HCT116 (cell line): ENCODE measurements at regions not wholly inside any gene's neighbourhood (a gene's known extent, or its start where the extent isn't known, plus 50 kb on each side); places are given as distances from the start of the nearest gene placed in this dataset.
"Not testable (repeated sequence)": the region's sequence is repeated elsewhere in the genome, so short reads cannot be mapped to it uniquely, and the experiment has no call there.

Experiments
- ATAC-seq: fragments of 200-7000 bp; cut with Tn5 transposase; 2 replicates; pipeline ENCODE4 v1.9.1; 2020; ENCODE audit warnings: mild to moderate bottlenecking, moderate library complexity
- BruUV-seq: library from RNA; stranded (reverse); fragments of 400-500 nt; replicated peaks from 2 replicates; lab custom pipeline; 2021; lab: Mats Ljungman, UMichigan
- CTCF ChIA-PET: fragments of 300-600 bp; sonication (Branson Sonifier 250); formaldehyde crosslinking; loops from one replicate; lab custom pipeline; 2021; ENCODE audit warnings: antibody characterized with exemption; lab: Charles Lee
- POLR2A ChIA-PET: fragments of 300-600, 350-600 bp; sonication (Branson Sonifier 250); formaldehyde crosslinking; loops from one replicate; lab custom pipeline; 2021; ENCODE audit warnings: antibody characterized with exemption; lab: Charles Lee
- RAD21 ChIA-PET, 2 experiments: fragments of 300-600 bp; sonication (Branson Sonifier 250); formaldehyde crosslinking; loops; one replicate each; lab custom pipeline; 2023; ENCODE audit warnings: low total read pairs in 2 of 2; ENCODE audit not compliant: uncharacterized antibody in 2 of 2, unreplicated experiment in 2 of 2, low non-redundant PET in 1 of 2; lab: Charles Lee
- DNase-seq: peaks from one replicate; pipeline ENCODE4 v3.0.0-alpha.2; 2010; ENCODE audit warnings: low read depth, low spot score
- H2AFZ ChIP-seq: fragments of 200-600 bp; shearing (Covaris generic), sonication (generic); 2 replicates; pipeline ENCODE4 v1.6.1; 2017; ENCODE audit warnings: low read depth, mixed run types, mixed read lengths, antibody characterized with exemption, low read length; ENCODE audit not compliant: poor library complexity, severe bottlenecking
- H3K27ac ChIP-seq: 2 replicates; pipeline ENCODE4 v1.5.1; 2012; ENCODE audit warnings: low read depth, low read length
- H3K27me3 ChIP-seq: fragments of 200-600 bp; sonication (generic); 2 replicates; pipeline ENCODE4 v1.6.1; 2016; ENCODE audit warnings: mixed run types, low read length, mixed read lengths; ENCODE audit not compliant: insufficient read depth
- H3K36me3 ChIP-seq, 2 experiments: fragments of 200-500 bp in 1 of 2; fragments of 200-600 bp in 1 of 2; sonication (Bioruptor generic) in 1 of 2; sonication (generic) in 1 of 2; 2 replicates each; pipeline versions ENCODE4 v1.5.1 to v1.6.1; 2014 to 2016; ENCODE audit warnings: low read length in 2 of 2, inconsistent platforms in 1 of 2, mixed read lengths in 1 of 2, mixed run types in 1 of 2; ENCODE audit not compliant: insufficient read depth in 2 of 2, control insufficient read depth in 1 of 2
- H3K4me1 ChIP-seq, 2 experiments: fragments of 200-600 bp in 1 of 2; sonication (generic) in 1 of 2; 2 replicates each; pipeline versions ENCODE4 v1.5.1 to v1.6.1; 2012 to 2017; ENCODE audit warnings: low read length in 2 of 2, inconsistent platforms in 1 of 2, mild to moderate bottlenecking in 1 of 2, mixed read lengths in 1 of 2, mixed run types in 1 of 2, moderate library complexity in 1 of 2; ENCODE audit not compliant: insufficient read depth in 2 of 2, control insufficient read depth in 1 of 2
- H3K4me2 ChIP-seq: fragments of 200-600 bp; sonication (generic); 2 replicates; pipeline ENCODE4 v1.6.1; 2017; ENCODE audit warnings: mixed run types, low read length, mixed read lengths
- H3K4me3 ChIP-seq, 2 experiments: fragments of 200-600 bp in 1 of 2; sonication (generic) in 1 of 2; replicated peaks in 1 of 2; 2 replicates each; pipeline ENCODE4 v1.5.1; 2011 to 2016; ENCODE audit warnings: low read length in 2 of 2, control low read depth in 1 of 2, low read depth in 1 of 2, mild to moderate bottlenecking in 1 of 2, mixed read lengths in 1 of 2, mixed run types in 1 of 2
- H3K79me2 ChIP-seq: fragments of 200-600 bp; sonication (generic); 2 replicates; pipeline ENCODE4 v1.6.1; 2017; ENCODE audit warnings: mild to moderate bottlenecking, mixed run types, low read length, moderate library complexity, mixed read lengths; ENCODE audit not compliant: insufficient read depth
- H3K9ac ChIP-seq: fragments of 200-600 bp; sonication (generic); 2 replicates; pipeline ENCODE4 v1.6.1; 2016; ENCODE audit warnings: low read length, mixed read lengths
- H3K9me2 ChIP-seq: fragments of 200-600 bp; sonication (generic), shearing (Covaris generic); 2 replicates; pipeline ENCODE4 v1.6.1; 2017; ENCODE audit warnings: mixed run types, mild to moderate bottlenecking, moderate library complexity; ENCODE audit not compliant: insufficient read depth
- H3K9me3 ChIP-seq, 2 experiments: fragments of 200-500 bp in 1 of 2; fragments of 200-600 bp in 1 of 2; sonication (Bioruptor generic) in 1 of 2; sonication (generic) in 1 of 2; 2 replicates each; pipeline ENCODE4 v1.6.1; 2014 to 2017; ENCODE audit warnings: low read length in 2 of 2, mixed read lengths in 2 of 2, inconsistent platforms in 1 of 2, low read depth in 1 of 2, mild to moderate bottlenecking in 1 of 2, mixed run types in 1 of 2, moderate library complexity in 1 of 2; ENCODE audit not compliant: control insufficient read depth in 1 of 2, insufficient read depth in 1 of 2
- H4K20me1 ChIP-seq: fragments of 200-600 bp; sonication (generic), shearing (Covaris generic); 2 replicates; pipeline ENCODE4 v1.6.1; 2017; ENCODE audit warnings: mixed run types, mild to moderate bottlenecking, moderate library complexity; ENCODE audit not compliant: insufficient read depth
- ATF3 ChIP-seq: IDR thresholded peaks from 2 replicates; pipeline ENCODE4 v1.6.1; 2012
- CEBPB ChIP-seq: IDR thresholded peaks from 2 replicates; pipeline ENCODE4 v1.6.1; 2012; ENCODE audit warnings: low read depth
- EZH2 ChIP-seq: fragments of 200-600 bp; sonication (generic); IDR thresholded peaks from 2 replicates; pipeline ENCODE4 v1.6.1; 2017; ENCODE audit warnings: antibody characterized with exemption, mixed run types
- JUND ChIP-seq: IDR thresholded peaks from 2 replicates; pipeline ENCODE4 v1.6.1; 2012
- POLR2A ChIP-seq: IDR thresholded peaks from 2 replicates; pipeline ENCODE4 v1.7.0; 2011; ENCODE audit warnings: borderline replicate concordance; ENCODE audit not compliant: insufficient read depth, insufficient read length; ENCODE audit errors: extremely low read depth
- POLR2AphosphoS5 ChIP-seq: IDR thresholded peaks from 2 replicates; pipeline ENCODE4 v1.6.1; 2011; ENCODE audit warnings: mild to moderate bottlenecking, low read depth, low read length, moderate library complexity
- ZNF274 ChIP-seq: fragments of 200-500 bp; sonication (Bioruptor generic); IDR thresholded peaks from 2 replicates; pipeline ENCODE4 v1.6.1; 2014; ENCODE audit warnings: mild to moderate bottlenecking, low read depth, low read length, inconsistent platforms
- intact Hi-C: fragments of 100-400 bp; cut with micrococcal nuclease; formaldehyde crosslinking; loops from 2 replicates; pipeline ENCODE4 v1.10.0; 2022

- no peak overlapping the region for H3K27ac ChIP-seq
- no peak overlapping the region for H3K4me2 ChIP-seq
- no peaks in the 10 kb centered on the region for H3K9me2 ChIP-seq
- H3K4me3 ChIP-seq, result no peak overlapping the region
- RAD21 ChIA-PET, result no interaction called here
- no peaks in the 10 kb centered on the region for H3K36me3 ChIP-seq
- H3K27me3 ChIP-seq, result no peaks in the 10 kb centered on the region
- H3K9ac ChIP-seq, result no peak overlapping the region
- CTCF ChIA-PET, result interaction anchor here (0.9 kb wide), 1 partner anchor 613 kb away, joined by 3 read pairs; no protein-coding TSS in a partner anchor
- intact Hi-C loops, result no loop called here
- POLR2A ChIA-PET, result no interaction called here
- H2AFZ ChIP-seq, result no peak overlapping the region
- no peaks in the 10 kb centered on the region for H4K20me1 ChIP-seq
- no peak for ATAC-seq
- H3K79me2 ChIP-seq, result no peaks in the 10 kb centered on the region
- TF ChIP-seq CEBPB, result no peak
- no peak for TF ChIP-seq JUND
- no peak for TF ChIP-seq POLR2A
- no peak for TF ChIP-seq ZNF274
- TF ChIP-seq ATF3, result no peak
- no peak for TF ChIP-seq POLR2AphosphoS5
- TF ChIP-seq EZH2, result no peak
- TF ChIP-seq, all 23 proteins: peak for 0
- Histone ChIP-seq H3K9me3 (peaks cover 0 to 15% of the 10 kb centered on the region in 2 experiments; a peak in 3 of 4 replicates), H3K4me1 (no peaks in the 10 kb centered on the region)
- no peak for DNase-seq
- BruUV-seq, result no TSS peak
Observed at GRCh38 chr15:20671675-20672074, 130.1 kb upstream of the GOLGA6L6 start.

- BruUV-seq, result not testable (repeated sequence)
Observed at GRCh38 chr15:20666410-20666809, 124.8 kb upstream of the GOLGA6L6 start.

More at GRCh38 chr15:20666410-20666809, 124.8 kb upstream of the GOLGA6L6 start:
- H3K4me3 ChIP-seq, H3K79me2 ChIP-seq, DNase-seq, H3K9me2 ChIP-seq, POLR2A ChIA-PET, H3K9ac ChIP-seq, H3K4me1 ChIP-seq, H4K20me1 ChIP-seq, CTCF ChIA-PET, H3K27me3 ChIP-seq, H2AFZ ChIP-seq, H3K27ac ChIP-seq, H3K36me3 ChIP-seq, intact Hi-C loops, ATAC-seq, H3K4me2 ChIP-seq, RAD21 ChIA-PET: not testable (repeated sequence)
- peaks cover 9 to 29% of the 10 kb centered on the region in 2 experiments; a peak in 3 of 4 replicates for H3K9me3 ChIP-seq
